Breast epithelium (tissue), 3 donors: ENCODE measurements at regions not wholly inside any gene's neighbourhood (a gene's known extent, or its start where the extent isn't known, plus 50 kb on each side); places are given as distances from the start of the nearest gene placed in this dataset.

Source experiments
- CTCF ChIP-seq, 3 donors: fragments of 450-650 bp; IDR thresholded peaks; one replicate each; pipeline ENCODE4 v1.5.1; 2016 to 2017; ENCODE audit warnings: antibody characterized with exemption in 3 of 3, mild to moderate bottlenecking in 3 of 3, moderate library complexity in 3 of 3
- POLR2A ChIP-seq: fragments of 450-650 bp; IDR thresholded peaks from one replicate; pipeline ENCODE4 v1.6.1; 2016; ENCODE audit warnings: antibody characterized with exemption, mild to moderate bottlenecking, moderate library complexity
- POLR2AphosphoS5 ChIP-seq, 3 donors: sonication (generic); formaldehyde crosslinking; IDR thresholded peaks; one replicate each; pipeline ENCODE4 v1.6.1; 2017; ENCODE audit warnings: antibody characterized with exemption in 3 of 3

GRCh38 chr3:102114264-102114979, 265.1 kb downstream of the NFKBIZ start:
- TF ChIP-seq CTCF (IDR thresholded peaks at IDR 0.05): no peak
- no peak for TF ChIP-seq POLR2A
- no peak for TF ChIP-seq POLR2AphosphoS5 (IDR thresholded peaks at IDR 0.05)
